ENCODE measurements at regions not wholly inside any gene's neighbourhood (a gene's known extent, or its start where the extent isn't known, plus 50 kb on each side); places are given as distances from the start of the nearest gene placed in this dataset.

DNA sequence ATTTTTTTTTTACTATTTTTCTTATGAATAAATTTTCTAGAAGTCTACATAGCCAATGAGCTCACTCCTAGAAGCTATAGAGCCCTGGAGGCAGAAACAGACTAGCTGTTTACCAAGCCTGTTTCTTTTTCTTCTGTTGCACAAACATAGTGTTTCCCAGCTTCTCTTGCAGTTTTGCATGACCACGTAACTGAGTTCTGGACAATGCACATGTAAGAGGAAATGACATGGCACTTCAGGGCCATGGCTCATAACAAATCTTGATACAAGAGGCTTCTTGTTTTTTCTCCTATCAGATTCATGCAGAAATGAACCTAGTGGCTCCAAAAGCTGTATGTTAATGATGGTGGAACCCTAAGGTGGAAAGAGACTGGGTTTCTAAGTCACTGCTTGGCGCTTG, 127.4 kb downstream of the ZNF330 start:
- TF ChIP-seq, protein P1, sequence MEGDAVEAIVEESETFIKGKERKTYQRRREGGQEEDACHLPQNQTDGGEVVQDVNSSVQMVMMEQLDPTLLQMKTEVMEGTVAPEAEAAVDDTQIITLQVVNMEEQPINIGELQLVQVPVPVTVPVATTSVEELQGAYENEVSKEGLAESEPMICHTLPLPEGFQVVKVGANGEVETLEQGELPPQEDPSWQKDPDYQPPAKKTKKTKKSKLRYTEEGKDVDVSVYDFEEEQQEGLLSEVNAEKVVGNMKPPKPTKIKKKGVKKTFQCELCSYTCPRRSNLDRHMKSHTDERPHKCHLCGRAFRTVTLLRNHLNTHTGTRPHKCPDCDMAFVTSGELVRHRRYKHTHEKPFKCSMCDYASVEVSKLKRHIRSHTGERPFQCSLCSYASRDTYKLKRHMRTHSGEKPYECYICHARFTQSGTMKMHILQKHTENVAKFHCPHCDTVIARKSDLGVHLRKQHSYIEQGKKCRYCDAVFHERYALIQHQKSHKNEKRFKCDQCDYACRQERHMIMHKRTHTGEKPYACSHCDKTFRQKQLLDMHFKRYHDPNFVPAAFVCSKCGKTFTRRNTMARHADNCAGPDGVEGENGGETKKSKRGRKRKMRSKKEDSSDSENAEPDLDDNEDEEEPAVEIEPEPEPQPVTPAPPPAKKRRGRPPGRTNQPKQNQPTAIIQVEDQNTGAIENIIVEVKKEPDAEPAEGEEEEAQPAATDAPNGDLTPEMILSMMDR (IDR thresholded peaks at IDR 0.05) = no peak
- TF ChIP-seq POLR2A (IDR thresholded peaks at IDR 0.05) = no peak

All from gastroesophageal sphincter (tissue), 3 donors.